ENCODE measurements at regions not wholly inside any gene's neighbourhood (a gene's known extent, or its start where the extent isn't known, plus 50 kb on each side); places are given as distances from the start of the nearest gene placed in this dataset.

DNA sequence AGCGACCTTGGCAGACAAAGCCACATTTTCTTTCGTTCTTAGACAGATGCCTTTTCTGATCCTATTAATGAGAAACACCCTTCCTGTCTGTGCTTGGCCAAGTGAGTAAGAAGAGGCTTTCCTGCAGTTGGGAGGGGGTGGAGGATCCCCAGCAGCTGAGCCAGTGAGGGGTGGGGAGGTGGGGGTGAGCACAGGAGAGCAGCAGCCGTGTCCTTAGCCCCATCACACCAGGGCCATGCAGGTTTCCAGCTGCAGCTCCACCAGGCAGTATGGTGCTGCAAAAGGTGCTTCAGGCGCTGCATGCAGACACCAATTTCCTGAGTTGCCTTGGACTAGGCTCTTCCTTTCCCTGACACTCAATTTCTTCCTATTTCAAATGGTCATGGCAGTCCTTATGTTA lies 123.3 kb upstream of the SIX2 start:
- no peaks in the 10 kb centered on the region for H3K27me3 ChIP-seq
- intact Hi-C loops (cut with DNase I): no loop called here
- 63 to 78% (median 69%) methylated on average over 4 of the region's 4 CpGs for WGBS, 3 donors

DNA sequence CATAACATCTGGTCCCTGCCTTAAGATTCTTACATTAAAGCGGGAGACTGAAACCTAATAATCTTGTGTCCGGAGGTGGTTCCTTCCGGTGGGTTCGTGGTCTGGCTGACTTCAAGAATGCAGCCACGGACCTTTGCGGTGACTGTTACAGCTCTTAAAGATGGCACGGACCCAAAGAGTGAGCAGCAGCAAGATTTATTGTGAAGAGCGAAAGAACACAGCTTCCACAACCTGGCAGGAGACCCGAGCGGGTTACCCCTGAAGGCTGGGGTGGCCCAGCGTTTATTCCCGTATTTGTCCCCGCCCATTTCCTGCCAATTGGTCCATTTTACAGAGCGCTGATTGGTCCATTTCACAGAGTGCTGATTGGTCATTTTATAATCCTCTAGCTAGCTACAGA lies 122.3 kb upstream of the SIX2 start:
- no peaks in the 10 kb centered on the region for H3K36me3 ChIP-seq
- no peaks in the 10 kb centered on the region for H3K27me3 ChIP-seq
- H3K4me1 ChIP-seq (ENCODE audit: insufficient read depth): no peaks in the 10 kb centered on the region
- no peak overlapping the region for H3K27ac ChIP-seq
- no peak for DNase-seq
- H3K9me3 ChIP-seq: no peaks in the 10 kb centered on the region
- intact Hi-C loops (cut with DNase I): no loop called here
- no peak overlapping the region for H3K4me3 ChIP-seq
- 78 to 81% (median 81%) methylated on average over 14 of the region's 14 CpGs for WGBS, 3 donors
- TF ChIP-seq, protein P1, sequence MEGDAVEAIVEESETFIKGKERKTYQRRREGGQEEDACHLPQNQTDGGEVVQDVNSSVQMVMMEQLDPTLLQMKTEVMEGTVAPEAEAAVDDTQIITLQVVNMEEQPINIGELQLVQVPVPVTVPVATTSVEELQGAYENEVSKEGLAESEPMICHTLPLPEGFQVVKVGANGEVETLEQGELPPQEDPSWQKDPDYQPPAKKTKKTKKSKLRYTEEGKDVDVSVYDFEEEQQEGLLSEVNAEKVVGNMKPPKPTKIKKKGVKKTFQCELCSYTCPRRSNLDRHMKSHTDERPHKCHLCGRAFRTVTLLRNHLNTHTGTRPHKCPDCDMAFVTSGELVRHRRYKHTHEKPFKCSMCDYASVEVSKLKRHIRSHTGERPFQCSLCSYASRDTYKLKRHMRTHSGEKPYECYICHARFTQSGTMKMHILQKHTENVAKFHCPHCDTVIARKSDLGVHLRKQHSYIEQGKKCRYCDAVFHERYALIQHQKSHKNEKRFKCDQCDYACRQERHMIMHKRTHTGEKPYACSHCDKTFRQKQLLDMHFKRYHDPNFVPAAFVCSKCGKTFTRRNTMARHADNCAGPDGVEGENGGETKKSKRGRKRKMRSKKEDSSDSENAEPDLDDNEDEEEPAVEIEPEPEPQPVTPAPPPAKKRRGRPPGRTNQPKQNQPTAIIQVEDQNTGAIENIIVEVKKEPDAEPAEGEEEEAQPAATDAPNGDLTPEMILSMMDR (IDR thresholded peaks at IDR 0.05): no peak
- TF ChIP-seq POLR2A (IDR thresholded peaks at IDR 0.05): no peak
- no peak for TF ChIP-seq EP300 (IDR thresholded peaks at IDR 0.05)

More for the DNA sequence above, 123.3 kb upstream of the SIX2 start:
- H3K27ac ChIP-seq: no peak overlapping the region
- no peaks in the 10 kb centered on the region for H3K4me1 ChIP-seq (ENCODE audit: insufficient read depth)
- TF ChIP-seq POLR2A (IDR thresholded peaks at IDR 0.05) (no peak), EP300 (IDR thresholded peaks at IDR 0.05) (no peak)
- TF ChIP-seq, protein P1 (IDR thresholded peaks at IDR 0.05): no peak
- no peaks in the 10 kb centered on the region for H3K36me3 ChIP-seq
- H3K9me3 ChIP-seq: no peaks in the 10 kb centered on the region
- no peak for DNase-seq
- H3K4me3 ChIP-seq: no peak overlapping the region

DNA sequence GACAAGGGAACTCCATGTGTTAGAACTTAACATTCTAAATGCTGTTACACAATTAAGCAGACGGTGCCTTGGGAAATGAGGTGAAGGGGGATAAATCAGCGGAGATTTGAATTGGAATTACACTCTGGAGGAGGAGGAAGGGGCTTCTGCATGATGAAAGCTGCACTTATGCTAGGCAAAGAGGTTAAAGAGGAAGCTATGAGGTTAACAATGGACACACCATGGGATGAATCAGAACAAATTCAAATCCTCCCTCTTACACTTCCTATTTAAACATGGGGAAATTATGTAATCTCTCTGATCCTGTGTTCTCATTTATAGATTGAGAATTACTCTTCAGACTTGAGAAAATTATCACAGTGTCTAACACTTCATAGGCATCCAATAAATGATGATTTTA lies 121.5 kb upstream of the SIX2 start:
- no peak overlapping the region for H3K27ac ChIP-seq
- 74 to 80% (median 75%) methylated on average over 2 of the region's 2 CpGs for WGBS, 3 donors
- TF ChIP-seq, protein P1 (IDR thresholded peaks at IDR 0.05): no peak
- TF ChIP-seq POLR2A (IDR thresholded peaks at IDR 0.05): no peak
- TF ChIP-seq EP300 (IDR thresholded peaks at IDR 0.05): no peak
- DNase-seq: no peak
- intact Hi-C loops (cut with DNase I): no loop called here
- H3K27me3 ChIP-seq: no peaks in the 10 kb centered on the region
- no peaks in the 10 kb centered on the region for H3K4me1 ChIP-seq (ENCODE audit: insufficient read depth)
- no peaks in the 10 kb centered on the region for H3K9me3 ChIP-seq
- H3K36me3 ChIP-seq: no peaks in the 10 kb centered on the region
- H3K4me3 ChIP-seq: no peak overlapping the region

DNA sequence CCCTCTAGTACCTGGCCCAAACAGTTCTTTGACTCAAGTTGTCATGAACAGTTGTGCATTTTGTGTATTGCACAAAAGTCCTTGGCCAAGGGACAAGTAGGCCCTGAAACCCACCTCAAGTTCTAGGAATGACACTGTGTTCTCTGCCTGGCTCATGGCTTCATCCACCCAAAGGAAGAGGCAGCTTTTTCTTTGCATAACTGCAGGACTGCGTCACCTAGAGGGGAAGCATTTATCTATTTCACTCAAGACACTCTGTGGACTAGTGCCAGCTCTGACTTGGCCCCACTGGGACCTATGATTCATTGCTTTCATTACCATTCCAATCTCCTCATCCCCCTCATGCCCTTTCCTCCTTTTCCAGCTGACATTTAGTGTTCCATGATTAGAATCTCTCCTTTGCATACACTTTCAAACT lies 119.3 kb upstream of the SIX2 start:
- no peak overlapping the region for H3K4me3 ChIP-seq
- no peak for TF ChIP-seq EP300 (IDR thresholded peaks at IDR 0.05)
- intact Hi-C loops (cut with DNase I): no loop called here
- WGBS, 3 donors: 13 to 41% (median 25%) methylated on average over 1 of the region's 1 CpG
- H3K9me3 ChIP-seq: no peaks in the 10 kb centered on the region
- no peaks in the 10 kb centered on the region for H3K4me1 ChIP-seq (ENCODE audit: insufficient read depth)
- peak in 1 of 5 donors; percentile 14 for DNase-seq
- no peaks in the 10 kb centered on the region for H3K36me3 ChIP-seq
- H3K27ac ChIP-seq: no peak overlapping the region
- no peaks in the 10 kb centered on the region for H3K27me3 ChIP-seq

DNA sequence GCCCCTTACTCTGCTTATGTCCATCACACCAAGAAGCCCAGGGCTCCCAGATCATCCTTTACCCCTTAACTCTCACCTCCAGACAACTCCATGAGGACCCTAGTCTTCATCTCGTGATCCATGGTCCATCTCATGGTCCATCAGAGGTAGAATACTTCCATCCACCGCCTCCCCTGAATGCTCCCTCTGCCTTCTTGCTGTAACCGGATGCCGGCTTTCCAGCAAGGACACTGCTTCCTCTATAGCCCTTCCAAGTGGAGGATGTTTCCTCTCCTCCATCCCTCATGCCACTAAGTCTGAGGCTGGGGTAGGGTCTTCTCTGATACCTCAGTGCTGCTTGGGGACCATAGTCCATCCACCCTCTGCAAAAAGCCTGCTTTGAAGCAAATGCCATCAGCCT lies 118.6 kb upstream of the SIX2 start:
- H3K4me1 ChIP-seq (ENCODE audit: insufficient read depth): no peaks in the 10 kb centered on the region
- no peak for DNase-seq
- H3K27ac ChIP-seq: no peak overlapping the region
- no peaks in the 10 kb centered on the region for H3K9me3 ChIP-seq
- TF ChIP-seq, protein P1 (IDR thresholded peaks at IDR 0.05): no peak
- TF ChIP-seq EP300 (IDR thresholded peaks at IDR 0.05): no peak
- no peak for TF ChIP-seq POLR2A (IDR thresholded peaks at IDR 0.05)
- H3K36me3 ChIP-seq: no peaks in the 10 kb centered on the region
- intact Hi-C loops (cut with DNase I): no loop called here
- 92 to 97% (median 94%) methylated on average over 4 of the region's 4 CpGs for WGBS, 3 donors
- no peaks in the 10 kb centered on the region for H3K27me3 ChIP-seq
- no peak overlapping the region for H3K4me3 ChIP-seq

All from ovary (tissue), 7 donors.